Activated gamma-delta T cell treated with Interleukin-2 at 50 U/mL for 16 hours (primary cell): ENCODE measurements at regions not wholly inside any gene's neighbourhood (a gene's known extent, or its start where the extent isn't known, plus 50 kb on each side); places are given as distances from the start of the nearest gene placed in this dataset.
"Not testable (repeated sequence)": the region's sequence is repeated elsewhere in the genome, so short reads cannot be mapped to it uniquely, and the experiment has no call there.

Experiments used
- DNase-seq: peaks from one replicate; pipeline ENCODE4 v3.0.0-alpha.2; 2020

DNA sequence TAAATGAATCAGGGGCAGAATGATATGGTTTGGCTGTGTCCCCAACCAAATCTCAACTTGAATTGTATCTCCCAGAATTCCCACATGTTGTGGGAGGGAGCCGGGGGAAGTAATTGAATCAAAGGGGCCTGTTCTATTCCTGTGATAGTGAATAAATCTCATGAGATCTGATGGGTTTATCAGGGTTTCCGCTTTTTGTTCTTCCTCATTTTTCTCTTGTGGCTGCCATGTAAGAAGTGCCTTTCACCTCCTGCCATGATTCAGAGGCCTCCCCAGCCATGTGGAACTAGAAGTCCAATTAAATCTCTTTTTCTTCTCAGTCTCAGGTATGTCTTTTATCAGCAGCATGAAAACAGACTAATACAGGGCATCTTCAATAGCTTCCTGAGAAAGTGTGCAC is 107.0 kb downstream of the OTUD1 start:
- DNase-seq: not testable (repeated sequence)

DNA sequence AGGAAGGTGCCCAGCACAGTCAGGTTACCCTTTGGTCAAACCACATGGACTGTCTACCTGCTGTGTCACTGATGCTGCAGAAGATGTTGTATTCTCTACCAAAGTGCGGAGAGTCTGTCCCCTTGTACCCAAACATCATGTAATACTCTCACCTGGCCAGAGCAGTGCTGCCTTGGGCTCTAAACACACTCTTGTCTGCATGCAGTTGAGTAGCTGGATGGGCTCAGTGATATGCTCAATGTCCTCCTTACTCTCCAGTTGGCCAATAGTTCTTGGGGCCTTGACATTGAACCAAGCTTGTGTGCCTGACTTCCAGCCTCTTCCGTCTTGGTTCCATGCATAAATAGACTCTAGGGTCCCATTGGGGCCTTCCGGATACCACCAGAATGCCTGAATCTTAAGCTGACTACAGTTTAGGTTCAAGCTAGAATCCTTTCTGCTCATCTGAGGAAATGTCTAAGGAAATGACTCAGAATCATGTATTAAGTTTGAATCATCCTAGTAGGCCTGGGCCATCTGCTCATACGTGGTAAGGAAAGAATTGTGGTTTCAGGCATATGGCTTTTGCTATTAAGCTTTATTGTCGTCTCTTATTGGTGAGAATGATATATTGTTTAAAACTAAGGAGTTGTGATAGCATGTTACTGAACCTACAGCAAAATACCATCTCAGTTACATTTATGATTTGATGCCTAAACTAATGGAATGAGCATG is 118.0 kb downstream of the OTUD1 start:
- DNase-seq: no peak

DNA sequence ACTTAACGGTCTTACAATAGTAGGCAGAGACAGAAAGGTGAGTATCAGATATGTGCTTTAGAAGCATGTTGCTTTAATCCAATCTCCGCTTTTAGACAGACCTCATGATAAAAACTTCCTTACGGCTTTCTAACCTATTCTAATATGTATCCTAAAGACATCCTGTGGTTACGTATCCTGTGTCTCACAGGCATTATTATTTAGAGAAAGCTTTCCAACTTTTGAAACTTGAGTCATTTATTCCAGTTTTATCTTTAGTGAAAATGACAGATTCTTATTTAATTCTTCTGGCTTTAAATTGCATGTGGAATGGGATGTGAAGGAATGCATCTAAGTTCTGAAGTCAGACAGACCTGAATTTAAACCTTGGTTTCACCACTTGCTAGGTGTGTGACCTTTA is 118.9 kb downstream of the OTUD1 start:
- no peak for DNase-seq

DNA sequence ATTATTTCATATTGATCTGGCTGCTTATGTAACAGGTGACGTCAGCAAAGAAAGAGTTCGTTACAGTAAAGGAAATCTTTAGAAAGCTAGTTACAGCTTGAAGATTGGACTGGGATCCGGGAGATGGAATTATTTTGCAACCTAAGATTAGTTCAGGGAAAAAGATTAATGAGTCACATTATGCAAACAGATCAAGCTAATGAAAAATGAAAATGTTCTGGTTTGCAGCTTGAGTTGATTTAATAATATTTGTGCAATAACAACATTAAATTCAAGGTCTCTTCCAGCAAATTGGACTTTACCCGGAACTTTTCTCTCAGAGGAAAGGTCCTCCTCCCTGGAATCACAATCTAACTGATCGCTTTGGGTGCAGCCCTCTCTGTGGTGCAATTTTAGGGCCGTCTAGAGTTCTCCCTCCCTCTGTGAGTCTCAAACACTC is 119.5 kb downstream of the OTUD1 start:
- no peak for DNase-seq

DNA sequence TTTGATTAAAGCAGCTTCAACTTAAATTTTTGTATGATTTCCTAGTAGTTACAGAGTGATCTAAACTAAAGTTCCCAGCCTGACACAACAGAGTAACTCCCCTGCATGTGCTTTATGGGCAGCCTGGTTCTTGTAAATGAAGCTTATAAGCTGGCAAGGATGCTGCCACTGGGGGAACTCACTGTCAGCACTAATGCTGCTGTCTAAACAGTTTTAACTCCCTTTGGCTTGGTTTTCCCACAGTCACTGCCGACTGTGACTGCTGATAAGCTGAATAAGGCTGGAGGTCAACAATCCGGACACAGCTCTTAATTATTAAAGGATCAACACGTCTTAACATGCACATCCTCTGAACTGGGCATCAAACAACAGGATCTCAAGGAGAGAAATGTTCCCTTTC is 130.1 kb downstream of the OTUD1 start:
- no peak for DNase-seq

DNA sequence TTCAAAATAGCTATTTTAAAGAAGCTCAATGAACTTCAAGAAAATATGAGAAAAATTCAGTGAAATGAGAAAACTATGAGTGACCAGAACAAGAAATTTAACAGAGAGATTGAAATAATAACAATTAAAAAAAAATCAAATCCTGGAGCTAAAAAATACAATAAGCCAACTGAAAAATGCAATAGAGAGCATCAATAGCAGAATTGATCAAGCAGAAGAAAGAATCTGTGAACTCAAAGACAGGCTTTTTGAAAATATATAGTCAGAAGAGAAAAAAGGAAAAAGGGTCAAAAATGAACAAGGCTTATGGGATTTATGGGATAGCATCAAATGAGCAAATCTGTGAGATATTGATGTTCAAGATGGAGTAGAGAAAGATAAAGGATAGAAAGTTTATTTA is 133.0 kb downstream of the OTUD1 start:
- no peak for DNase-seq

DNA sequence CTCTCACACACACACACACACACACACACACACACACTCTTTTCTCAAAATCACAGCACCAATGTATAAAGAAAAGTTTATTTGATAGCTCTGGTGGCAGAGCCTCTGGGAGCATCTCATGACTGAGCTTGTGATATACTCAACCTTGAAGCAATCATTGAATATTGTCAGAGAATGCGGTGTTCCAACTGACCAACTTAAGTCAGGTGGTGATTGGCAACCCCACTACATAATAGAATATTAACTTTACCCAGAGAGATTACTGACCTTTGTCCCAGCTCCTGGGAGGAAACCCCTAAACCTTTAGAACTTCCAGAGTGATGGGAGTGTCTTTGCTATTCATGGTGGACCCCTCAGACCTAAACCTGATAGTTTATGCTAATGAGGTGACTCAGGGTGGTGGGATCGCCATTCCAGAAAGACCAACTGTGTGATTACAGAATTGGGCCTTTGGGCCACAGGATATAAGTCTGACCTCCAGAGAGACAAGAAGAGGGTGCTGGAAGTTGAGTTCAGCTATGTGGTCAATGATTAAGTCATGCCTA is 143.1 kb downstream of the OTUD1 start:
- no peak for DNase-seq

DNA sequence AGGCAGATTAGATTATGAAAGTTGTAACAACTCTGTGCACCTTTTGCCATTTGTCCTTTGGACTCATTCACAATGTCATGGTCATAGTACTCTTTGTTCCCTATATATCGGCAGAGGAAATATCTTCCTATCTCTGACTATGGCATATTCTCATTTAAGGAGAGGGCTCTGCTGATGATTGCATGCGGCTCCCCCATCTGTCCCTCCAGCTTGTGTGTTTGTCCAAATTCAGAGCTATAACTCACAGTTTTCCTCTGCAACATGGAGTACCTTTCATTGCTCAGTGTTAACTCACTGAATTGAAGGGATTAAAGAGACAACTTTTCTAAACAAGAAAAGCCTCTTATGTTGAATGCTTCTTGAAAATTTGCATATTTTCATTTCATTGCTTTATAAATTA is 145.5 kb downstream of the OTUD1 start:
- DNase-seq: no peak

DNA sequence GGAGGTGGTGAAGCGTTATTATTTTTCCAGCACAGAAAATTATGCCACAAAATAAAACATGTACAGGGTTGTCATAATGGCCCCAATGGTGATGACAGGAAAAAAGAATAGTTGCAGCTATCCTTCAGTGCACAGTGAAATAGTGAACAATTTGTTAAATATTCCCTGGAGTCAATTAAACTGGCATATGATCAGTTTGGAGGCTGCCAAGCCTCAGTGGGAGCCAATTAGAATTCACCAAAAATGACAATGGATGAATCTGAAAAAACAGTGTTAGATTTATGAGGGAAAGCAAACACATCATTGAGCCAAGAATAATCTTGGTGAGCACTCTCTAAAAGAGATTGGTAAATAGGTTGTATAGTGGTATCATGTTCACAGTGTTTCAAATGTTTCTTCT is 146.3 kb downstream of the OTUD1 start:
- DNase-seq: no peak

DNA sequence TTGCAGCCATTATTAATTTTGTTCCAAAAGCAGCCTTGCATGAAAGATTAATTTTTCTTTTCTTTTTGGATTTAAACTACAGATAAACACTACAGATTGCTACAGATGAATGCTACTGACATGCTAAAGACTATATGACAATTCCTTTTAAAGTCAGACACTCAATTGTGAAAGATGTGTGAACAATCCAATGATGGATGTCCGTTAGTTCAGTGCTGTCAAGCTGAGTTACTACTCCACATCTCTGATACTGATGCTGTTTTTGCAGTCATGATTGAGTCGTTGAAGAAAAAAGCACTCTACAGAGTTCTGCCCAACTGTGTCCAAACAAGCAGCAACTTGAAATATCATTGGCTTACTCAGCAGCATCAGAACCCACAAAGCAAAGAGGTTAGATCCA is 146.8 kb downstream of the OTUD1 start:
- no peak for DNase-seq

DNA sequence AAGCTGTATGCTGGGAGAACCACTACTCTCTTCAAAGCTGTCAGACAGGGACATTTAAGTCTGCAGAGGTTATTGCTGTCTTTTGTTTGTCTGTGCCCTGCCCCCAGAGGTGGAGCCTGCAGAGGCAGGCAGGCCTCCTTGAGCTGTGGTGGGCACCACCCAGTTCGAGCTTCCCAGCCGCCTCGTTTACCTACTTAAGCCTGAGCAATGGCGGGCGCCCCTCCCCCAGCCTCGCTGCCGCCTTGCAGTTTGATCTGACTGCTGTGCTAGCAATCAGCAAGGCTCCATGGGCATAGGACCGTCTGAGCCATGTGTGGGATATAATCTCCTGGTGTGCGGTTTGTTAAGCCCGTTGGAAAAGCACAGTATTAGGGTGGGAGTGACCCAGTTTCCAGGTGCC is 156.4 kb downstream of the OTUD1 start:
- not testable (repeated sequence) for DNase-seq

DNA sequence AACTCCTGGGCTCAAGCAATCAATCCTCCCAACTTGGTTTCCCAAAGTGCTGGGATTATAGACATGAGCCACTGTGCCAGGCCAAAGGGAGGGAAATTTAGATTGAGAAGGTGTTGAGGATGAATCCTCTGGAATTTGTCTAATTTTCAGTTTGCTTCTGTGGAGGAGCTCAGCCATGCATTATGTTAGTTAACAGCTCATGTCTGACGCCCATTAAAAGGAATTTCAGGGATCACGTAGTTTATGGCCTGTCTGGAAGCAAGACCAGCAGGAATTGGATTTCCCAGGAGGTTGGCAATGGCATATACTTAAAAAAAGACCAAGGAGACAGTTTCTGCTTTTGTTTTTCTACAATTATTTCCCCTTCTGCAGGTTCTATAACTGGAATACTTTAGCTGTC is 165.7 kb downstream of the OTUD1 start:
- no peak for DNase-seq

DNA sequence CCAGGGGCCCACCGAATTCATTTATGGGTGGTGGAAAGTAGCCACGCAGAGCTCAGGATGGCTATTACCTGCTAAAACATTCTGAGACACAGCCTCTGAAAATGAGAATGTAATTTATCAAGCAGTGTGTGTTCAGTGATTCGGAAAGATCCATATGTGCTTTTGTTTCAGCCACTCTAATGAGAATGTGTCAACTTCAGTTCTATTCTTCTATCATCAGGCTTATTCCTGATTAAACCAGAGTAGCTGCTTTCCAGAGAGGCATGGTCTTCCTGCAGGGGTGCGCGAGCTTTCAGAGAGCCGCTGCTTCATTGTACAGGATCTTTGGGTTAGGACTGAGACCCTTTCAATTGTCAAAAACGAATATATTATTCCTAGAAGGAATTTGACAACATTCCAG is 167.6 kb downstream of the OTUD1 start:
- no peak for DNase-seq

DNA sequence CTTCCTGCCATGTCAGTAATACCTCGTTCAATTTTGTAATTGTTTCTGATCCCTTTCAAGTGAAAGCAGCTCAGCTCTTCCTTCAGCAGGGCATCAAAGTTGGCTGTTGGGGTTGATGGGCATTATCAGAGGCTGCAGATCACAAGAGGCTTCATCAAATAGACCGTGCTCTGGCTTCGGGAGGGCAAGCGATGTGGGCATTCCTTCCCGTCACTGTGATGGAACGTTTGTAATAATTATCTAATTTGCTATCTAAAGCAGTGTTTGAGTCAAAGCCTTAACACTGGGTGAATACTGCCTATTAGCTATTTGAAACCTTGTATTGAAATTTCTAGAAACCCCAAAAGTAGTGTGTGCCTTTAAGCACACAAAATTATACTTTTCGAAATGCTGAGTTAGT is 170.1 kb downstream of the OTUD1 start:
- no peak for DNase-seq

DNA sequence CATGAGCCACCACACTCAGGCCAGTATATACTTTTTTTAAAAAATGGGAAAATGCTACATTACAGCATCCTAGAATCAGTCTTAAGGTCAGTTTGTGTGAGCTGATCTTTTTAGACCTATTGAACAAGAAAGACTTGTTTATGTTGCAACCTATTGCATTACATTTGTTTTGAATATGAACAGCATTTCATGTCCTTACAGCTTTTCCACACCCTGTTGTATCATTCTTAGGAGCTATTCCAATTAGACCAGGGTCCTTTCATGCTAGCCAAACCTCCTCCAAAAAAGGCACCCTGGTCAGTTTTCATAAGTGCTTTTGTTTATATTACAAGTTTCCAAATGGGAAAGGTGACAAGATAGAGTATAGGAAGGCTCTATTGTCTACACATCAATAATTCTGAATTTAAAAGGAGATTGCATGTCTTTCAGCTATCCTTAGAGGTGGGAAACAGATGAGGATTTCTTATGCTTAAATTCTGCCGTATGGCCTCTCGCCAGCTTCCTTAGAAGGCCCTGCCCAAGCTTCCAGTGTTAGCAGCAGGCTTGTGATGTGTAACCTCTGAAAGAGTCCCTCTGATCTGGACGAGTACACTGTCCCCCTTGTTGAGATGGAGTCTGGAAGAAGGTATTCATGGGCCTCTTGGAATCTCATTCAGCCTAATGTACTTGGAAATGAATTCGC is 171.9 kb downstream of the OTUD1 start:
- DNase-seq: no peak

DNA sequence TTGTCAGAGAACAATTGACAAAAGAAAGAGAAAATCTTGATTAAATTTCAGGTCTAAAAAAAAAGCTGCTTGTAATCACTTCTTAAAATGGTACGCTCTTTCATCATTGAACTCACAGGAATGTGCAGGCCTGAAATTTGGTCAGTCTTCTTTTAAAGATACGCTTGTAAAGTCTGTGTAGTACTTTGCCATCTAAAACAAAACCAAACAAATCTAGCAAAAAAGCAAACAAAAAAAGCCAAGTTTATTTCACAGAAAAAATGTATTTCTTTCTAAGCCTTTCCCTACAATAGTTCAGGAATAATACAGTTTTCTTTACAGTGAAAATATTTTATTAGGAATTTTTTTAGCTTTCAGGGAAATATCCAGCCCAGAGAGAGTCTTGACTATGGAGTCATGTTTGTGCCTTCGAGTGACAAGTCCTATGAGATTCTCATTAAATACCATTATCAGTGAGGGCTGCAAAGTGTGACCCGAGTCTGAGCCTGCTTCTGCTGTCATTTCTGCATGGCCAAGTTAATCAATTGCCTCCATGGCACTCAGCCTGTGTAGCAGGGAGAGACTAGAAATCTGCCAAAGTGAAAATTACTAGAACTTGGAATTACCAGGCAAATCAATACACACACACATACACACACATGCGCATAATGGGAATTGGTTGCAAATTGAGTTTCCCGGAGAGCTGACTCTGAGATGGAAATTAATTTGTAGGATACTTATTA is 172.6 kb downstream of the OTUD1 start:
- no peak for DNase-seq

DNA sequence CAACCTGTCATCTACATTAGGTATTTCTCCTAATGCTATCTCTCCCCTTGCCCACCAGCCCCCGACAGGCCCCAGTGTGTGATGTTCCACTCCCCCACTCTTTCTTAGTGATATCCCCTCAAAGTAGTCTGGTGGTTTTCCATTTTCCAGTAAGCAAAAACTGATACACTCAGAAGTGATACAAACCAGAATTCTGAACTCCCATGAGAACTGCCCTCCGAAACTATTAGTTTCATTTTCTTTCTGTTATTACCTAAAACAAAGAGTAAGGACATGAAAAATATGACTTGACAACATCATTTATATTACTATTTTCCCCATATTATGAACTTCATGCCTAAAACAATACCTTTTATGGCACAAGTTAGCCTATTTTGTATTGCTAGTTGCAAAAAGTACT is 175.0 kb downstream of the OTUD1 start:
- no peak for DNase-seq

DNA sequence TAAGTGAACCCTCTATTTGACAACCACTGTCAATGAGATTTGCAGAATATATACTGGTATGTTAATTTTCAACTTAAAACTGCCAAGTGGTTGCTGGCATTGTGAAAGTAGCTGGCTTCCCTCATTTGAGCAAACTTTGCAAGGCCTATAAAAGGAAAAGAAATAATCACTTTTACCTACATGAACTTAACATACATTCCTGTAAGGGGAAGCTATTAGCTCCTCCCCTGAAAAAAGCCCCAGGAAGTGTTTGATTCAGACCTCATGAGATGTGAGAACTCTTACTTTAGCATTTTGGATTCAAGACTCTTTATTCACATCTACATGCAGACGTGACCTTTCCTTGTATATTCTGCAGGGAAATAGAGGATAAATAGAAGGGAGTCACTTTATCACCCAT is 175.6 kb downstream of the OTUD1 start:
- DNase-seq: no peak

DNA sequence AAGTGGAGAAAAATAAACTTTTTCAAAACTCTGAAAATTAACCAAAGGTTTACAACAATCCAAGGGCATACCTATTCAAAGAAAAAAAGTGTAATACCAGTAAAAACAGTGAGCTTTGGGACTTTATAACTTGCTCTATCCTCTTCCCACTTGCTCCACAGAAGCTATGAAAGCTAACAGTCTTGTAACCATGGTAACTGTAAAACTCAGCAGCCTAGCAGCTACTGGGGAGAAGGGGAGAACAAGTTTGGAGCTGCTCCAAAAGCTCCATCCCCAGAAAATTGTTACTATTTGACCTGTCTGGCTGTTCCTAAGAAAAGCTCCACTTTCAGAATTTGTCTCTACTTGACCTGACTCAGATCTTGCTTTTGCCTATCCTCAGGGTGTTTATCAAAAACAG is 191.5 kb downstream of the OTUD1 start:
- DNase-seq: no peak

DNA sequence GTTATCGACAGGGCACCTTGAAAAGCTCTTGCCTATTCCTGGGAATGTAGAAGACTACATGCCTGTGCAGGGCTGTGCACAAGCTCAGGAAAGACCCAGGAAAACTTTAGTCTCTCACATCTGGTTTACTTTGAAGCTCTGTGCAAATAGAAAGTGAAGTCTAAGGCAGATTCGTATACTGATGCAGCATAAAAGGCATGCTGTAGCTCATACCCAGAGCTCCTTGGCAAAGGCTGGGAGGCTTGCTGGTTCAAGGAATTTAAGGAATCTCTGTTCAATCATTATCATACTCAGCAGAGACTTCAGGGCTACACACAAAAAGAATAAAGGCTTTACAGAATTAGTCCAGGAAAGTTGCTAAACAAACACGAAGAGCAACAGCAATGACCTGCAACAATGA is 192.0 kb downstream of the OTUD1 start:
- DNase-seq: no peak

DNA sequence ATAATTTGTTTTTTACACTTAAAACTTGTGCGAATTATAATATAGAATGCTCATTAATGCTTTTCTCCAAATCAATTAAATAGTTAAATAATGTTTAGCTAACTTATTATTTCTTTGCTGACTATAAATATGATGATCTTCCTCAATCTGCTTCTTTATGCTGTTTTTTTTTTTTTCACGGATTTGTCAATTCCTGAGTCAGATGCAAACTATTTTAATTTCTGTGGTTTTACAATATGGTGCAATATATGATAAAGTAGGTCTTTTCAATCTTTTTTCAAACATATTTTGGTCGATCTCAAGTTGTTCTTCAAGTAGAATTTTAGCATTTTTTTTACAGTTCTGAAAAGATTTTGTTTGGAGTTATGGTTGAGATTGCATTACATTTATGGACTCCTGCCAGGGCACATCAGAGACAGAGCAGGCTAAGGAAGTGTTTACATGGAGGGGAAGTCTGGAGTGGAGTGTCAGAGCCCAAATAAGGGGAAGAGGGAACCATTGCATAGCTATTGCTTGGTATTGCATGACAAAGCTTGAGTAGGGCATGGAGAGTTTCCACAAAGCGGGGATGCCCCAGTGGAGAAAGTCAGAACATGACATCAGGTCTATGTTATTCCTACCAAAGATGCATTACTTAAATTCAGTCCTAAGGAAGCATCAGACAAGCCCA is 204.4 kb downstream of the OTUD1 start:
- no peak for DNase-seq

DNA sequence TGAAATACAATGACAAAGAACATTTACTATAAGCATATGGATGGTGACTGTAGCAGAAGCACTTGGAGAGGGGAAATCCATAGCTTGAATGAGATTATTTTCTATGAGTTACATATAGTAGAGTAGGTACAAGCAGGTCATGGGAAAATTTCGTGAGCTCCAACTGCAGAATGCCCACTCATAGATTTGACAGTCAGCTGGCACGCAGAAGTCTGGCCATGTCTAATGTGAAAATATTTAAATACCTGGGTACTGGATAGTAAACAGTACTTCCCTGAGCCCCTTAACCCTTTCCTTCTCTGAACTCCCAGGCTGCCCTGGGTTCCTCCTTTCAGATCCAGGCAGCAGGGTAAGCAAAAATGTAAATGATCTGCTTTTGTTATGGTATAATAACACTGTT is 209.7 kb downstream of the OTUD1 start:
- no peak for DNase-seq

DNA sequence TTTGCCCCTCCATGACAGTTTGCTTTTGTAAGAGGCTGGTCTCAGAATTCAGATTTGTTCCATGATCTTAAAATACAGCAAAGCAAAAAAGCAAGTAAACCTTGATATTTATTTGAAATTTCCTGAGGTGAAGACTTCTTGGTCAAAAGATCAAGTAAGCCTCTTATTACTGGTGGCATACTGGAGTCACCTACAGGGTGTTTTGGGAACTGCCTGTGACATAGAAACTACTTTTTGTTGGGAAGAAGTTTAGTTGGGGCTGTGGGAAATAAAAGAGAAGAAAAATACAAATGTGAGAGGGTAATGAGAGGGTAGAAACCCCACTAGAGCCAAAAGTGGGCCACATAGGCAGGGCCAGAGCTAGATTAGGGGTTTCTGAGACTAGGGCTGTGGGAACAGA is 217.9 kb downstream of the OTUD1 start:
- no peak for DNase-seq
